T-helper 1 cell treated with Interleukin-12 subunit alpha and Interleukin-12 subunit beta and Interleukin-4 antibody, amounts not matched to agents 30 μg/mL and 1 μg/mL, for 36 hours (primary cell): ENCODE measurements at regions not wholly inside any gene's neighbourhood (a gene's known extent, or its start where the extent isn't known, plus 50 kb on each side); places are given as distances from the start of the nearest gene placed in this dataset.

Experiments used
- H3K27ac Mint-ChIP-seq: one replicate; pipeline ENCODE4 v1.8.0; 2021; ENCODE audit warnings: mild to moderate bottlenecking, mixed read lengths
- H3K27me3 Mint-ChIP-seq: one replicate; pipeline ENCODE4 v1.8.0; 2021; ENCODE audit warnings: low read depth, mixed read lengths
- H3K36me3 Mint-ChIP-seq: one replicate; pipeline ENCODE4 v1.8.0; 2021; ENCODE audit warnings: low read depth, mixed read lengths
- H3K4me1 Mint-ChIP-seq: one replicate; pipeline ENCODE4 v1.8.0; 2021; ENCODE audit warnings: low read depth, mixed read lengths
- H3K4me3 Mint-ChIP-seq: one replicate; pipeline ENCODE4 v1.8.0; 2021; ENCODE audit warnings: mild to moderate bottlenecking, moderate library complexity, mixed read lengths
- H3K9me3 Mint-ChIP-seq: one replicate; pipeline ENCODE4 v1.8.0; 2021; ENCODE audit warnings: mixed read lengths

- no peak overlapping the region for H3K4me3 Mint-ChIP-seq
- peaks cover 3% of the 10 kb centered on the region for H3K4me1 Mint-ChIP-seq
- no peak overlapping the region for H3K27ac Mint-ChIP-seq
- peaks cover 3% of the 10 kb centered on the region for H3K27me3 Mint-ChIP-seq
- H3K9me3 Mint-ChIP-seq: no peaks in the 10 kb centered on the region
- no peaks in the 10 kb centered on the region for H3K36me3 Mint-ChIP-seq
These were observed 99.6 kb upstream of the MBOAT2 start for GRCh38 chr2:9102861-9103662.

GRCh38 chr2:9101763-9102425 lies 98.4 kb upstream of the MBOAT2 start:
- Mint-ChIP-seq H3K36me3 (no peaks in the 10 kb centered on the region), H3K4me1 (peaks cover 3% of the 10 kb centered on the region), H3K9me3 (no peaks in the 10 kb centered on the region), H3K27ac (no peak overlapping the region), H3K4me3 (no peak overlapping the region), H3K27me3 (peaks cover 3% of the 10 kb centered on the region)

GRCh38 chr2:9100080-9100876 lies 96.8 kb upstream of the MBOAT2 start:
- H3K27me3 Mint-ChIP-seq: peaks cover 3% of the 10 kb centered on the region
- H3K36me3 Mint-ChIP-seq: no peaks in the 10 kb centered on the region
- no peak overlapping the region for H3K4me3 Mint-ChIP-seq
- H3K27ac Mint-ChIP-seq: no peak overlapping the region
- H3K9me3 Mint-ChIP-seq: no peaks in the 10 kb centered on the region
- peaks cover 3% of the 10 kb centered on the region for H3K4me1 Mint-ChIP-seq

DNA sequence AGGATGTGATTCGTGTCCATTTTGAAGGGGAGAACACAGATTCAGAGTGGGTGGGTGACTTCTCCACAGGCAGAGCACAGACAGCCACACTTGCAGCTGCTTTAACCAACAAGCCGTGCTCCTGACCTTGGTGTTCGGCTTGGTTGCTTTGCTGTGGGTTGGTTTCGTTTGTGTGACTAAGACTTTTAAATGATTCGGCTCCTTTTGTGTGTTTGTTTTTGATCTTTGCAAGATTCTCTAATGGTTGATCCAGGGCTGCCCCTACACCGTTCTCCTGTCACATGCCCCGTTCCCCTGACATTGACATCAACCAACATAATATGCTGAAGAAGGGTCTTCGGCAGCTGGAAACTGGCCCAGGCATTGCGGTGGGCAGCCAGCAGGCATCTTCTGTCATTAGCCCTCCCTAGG lies 95.9 kb upstream of the MBOAT2 start:
- Mint-ChIP-seq H3K9me3 (no peaks in the 10 kb centered on the region), H3K27me3 (no peaks in the 10 kb centered on the region), H3K4me1 (peaks cover 3% of the 10 kb centered on the region), H3K27ac (no peak overlapping the region), H3K4me3 (no peak overlapping the region), H3K36me3 (no peaks in the 10 kb centered on the region)

DNA sequence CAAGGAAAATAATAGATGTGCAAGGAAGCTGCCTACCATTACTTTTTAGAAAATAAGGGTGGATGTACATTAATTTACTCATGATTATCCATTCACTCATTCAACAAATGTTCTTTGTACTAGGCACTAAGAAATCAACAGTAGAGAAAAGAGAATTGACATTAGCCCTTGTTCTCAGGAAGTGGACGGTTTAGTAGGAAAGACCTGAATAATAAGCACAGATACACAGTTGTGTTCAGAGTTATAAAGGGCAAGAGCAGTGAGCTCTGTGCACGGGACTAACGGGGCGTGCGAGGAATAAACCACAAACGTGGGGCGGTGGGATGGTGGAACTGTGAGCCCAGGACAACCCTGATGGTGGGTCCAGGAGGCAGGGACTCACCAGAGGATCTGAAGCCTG lies 94.4 kb upstream of the MBOAT2 start:
- Mint-ChIP-seq H3K9me3 (no peaks in the 10 kb centered on the region), H3K27ac (no peak overlapping the region), H3K4me1 (peaks cover 3% of the 10 kb centered on the region), H3K4me3 (no peak overlapping the region), H3K36me3 (no peaks in the 10 kb centered on the region), H3K27me3 (peaks cover 4% of the 10 kb centered on the region)

GRCh38 chr2:9097239-9097638 lies 93.8 kb upstream of the MBOAT2 start:
- Mint-ChIP-seq H3K4me1 (peaks cover 3% of the 10 kb centered on the region), H3K9me3 (no peaks in the 10 kb centered on the region), H3K36me3 (no peaks in the 10 kb centered on the region), H3K4me3 (no peak overlapping the region), H3K27ac (no peak overlapping the region), H3K27me3 (peaks cover 9% of the 10 kb centered on the region)

DNA sequence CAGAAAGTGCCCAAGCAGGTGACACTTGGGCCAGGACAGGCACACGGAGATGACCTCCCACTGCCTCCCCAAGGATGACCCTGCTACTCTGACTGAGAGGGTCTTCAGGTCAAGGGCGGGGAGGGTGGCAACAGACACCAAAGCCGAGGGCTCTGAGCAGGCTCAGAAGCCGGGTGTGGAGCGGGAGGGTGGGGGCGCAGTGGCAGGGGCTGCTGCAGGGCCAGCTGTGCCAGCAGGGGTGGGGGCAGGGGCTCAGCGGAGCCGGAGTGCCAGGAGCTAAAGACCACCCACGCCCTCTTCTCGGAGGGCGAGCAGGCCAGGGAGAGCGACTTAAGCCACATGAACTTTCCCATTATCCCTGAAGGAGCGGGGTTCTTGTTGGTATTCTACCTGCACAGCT lies 93.3 kb upstream of the MBOAT2 start:
- Mint-ChIP-seq H3K27ac (no peak overlapping the region), H3K27me3 (peaks cover 12% of the 10 kb centered on the region), H3K36me3 (no peaks in the 10 kb centered on the region), H3K4me3 (no peak overlapping the region), H3K9me3 (no peaks in the 10 kb centered on the region), H3K4me1 (peaks cover 3% of the 10 kb centered on the region)

DNA sequence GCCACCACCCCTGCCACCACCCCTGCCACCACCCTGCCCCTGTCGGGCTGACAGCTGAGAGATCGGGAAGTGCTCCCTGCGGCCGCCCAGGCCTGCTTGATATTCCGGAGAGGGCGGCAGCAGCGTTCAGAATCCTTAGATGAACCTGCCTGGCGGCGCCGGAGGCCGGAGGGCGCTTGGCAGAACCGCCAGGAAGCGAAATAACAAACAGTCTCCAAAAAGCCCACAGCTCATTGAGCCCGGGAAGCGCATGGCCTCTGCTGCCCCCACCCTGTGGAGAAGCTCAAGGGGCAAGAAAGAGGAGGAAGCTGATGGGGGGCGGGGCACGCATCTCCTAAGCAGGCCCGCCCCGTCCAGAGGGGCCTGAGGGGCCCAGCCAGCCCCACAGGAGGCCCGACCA lies 92.2 kb upstream of the MBOAT2 start:
- Mint-ChIP-seq H3K27me3 (peaks cover 12% of the 10 kb centered on the region), H3K9me3 (no peaks in the 10 kb centered on the region), H3K27ac (no peak overlapping the region), H3K36me3 (no peaks in the 10 kb centered on the region), H3K4me1 (peaks cover 3% of the 10 kb centered on the region), H3K4me3 (no peak overlapping the region)

- Mint-ChIP-seq H3K4me1 (peaks cover 3% of the 10 kb centered on the region), H3K9me3 (no peaks in the 10 kb centered on the region), H3K27ac (no peak overlapping the region), H3K4me3 (no peak overlapping the region), H3K36me3 (no peaks in the 10 kb centered on the region), H3K27me3 (peaks cover 12% of the 10 kb centered on the region)
These were observed 91.7 kb upstream of the MBOAT2 start for GRCh38 chr2:9095226-9095625.

- H3K4me3 Mint-ChIP-seq: no peak overlapping the region
- H3K27ac Mint-ChIP-seq: no peak overlapping the region
- H3K4me1 Mint-ChIP-seq: no peaks in the 10 kb centered on the region
- no peaks in the 10 kb centered on the region for H3K36me3 Mint-ChIP-seq
- peaks cover 12% of the 10 kb centered on the region for H3K27me3 Mint-ChIP-seq
- no peaks in the 10 kb centered on the region for H3K9me3 Mint-ChIP-seq
These were observed 90.6 kb upstream of the MBOAT2 start for GRCh38 chr2:9094117-9094516.

GRCh38 chr2:9093324-9093723 lies 89.8 kb upstream of the MBOAT2 start:
- Mint-ChIP-seq H3K9me3 (no peaks in the 10 kb centered on the region), H3K4me3 (no peak overlapping the region), H3K4me1 (no peaks in the 10 kb centered on the region), H3K27me3 (peaks cover 12% of the 10 kb centered on the region), H3K36me3 (no peaks in the 10 kb centered on the region), H3K27ac (no peak overlapping the region)

DNA sequence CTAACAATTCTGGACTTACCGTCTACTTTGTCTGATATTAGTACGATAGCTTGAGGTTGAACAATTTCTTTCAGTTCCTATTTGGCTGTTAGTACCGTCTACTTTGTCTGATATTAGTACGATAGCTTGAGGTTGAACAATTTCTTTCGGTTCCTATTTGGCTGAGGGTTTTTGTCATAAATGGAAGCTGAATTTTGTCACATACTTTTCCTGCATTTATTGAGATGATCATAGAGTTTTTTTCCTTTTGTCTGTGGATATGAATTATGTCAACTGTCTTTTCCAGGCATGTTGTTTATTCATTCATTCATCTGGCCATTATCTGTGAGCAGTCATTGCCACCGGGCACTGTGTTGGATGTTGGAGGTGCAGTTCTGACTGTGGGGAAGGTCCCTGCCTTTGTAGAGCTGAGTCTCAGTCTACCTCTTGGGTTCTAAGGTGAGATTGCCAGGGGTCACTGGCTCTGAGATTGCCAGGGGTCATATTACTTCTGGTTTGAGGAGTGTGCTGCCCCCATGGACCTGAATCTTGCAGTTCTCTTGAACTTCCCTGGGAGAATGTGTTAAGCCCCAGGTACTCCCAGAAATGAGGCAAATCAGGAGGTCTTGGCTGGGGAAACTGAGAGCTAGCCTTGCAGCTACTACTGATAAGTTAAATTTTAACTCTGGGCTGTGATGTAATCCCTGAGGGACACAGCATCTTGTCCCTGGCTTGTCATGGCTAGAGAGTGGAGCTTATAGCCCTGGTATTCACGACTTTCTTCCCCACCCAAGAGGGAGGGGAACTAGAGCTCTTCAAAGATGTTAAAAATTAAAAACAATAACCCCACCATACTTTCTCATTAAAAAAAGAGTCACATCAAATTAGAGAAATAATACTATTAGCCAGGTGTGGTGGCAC lies 89.1 kb upstream of the MBOAT2 start:
- no peaks in the 10 kb centered on the region for H3K4me1 Mint-ChIP-seq
- no peaks in the 10 kb centered on the region for H3K36me3 Mint-ChIP-seq
- peaks cover 12% of the 10 kb centered on the region for H3K27me3 Mint-ChIP-seq
- no peaks in the 10 kb centered on the region for H3K9me3 Mint-ChIP-seq
- no peak overlapping the region for H3K4me3 Mint-ChIP-seq
- no peak overlapping the region for H3K27ac Mint-ChIP-seq

- H3K9me3 Mint-ChIP-seq: no peaks in the 10 kb centered on the region
- peaks cover 16% of the 10 kb centered on the region for H3K27me3 Mint-ChIP-seq
- no peaks in the 10 kb centered on the region for H3K4me1 Mint-ChIP-seq
These were observed 88.3 kb upstream of the MBOAT2 start for GRCh38 chr2:9091811-9092210.

DNA sequence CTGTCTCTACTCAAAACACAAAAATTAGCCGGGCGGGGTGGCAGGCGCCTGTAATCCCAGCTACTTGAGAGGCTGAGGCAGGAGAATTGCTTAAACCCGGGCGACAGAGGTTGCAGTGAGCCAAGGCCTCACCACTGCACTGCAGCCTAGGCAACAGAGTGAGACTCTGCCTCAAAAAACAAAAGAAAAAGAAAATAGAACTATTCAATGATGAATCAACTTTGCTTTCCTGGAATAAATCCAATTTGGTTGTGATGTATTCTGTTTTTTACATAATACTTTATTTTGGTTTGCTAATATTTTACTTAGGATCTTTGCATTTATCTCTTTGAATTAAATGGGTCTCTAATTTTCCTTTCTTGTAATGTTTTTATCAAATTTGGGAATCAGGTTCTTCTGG lies 86.3 kb upstream of the MBOAT2 start:
- H3K27ac Mint-ChIP-seq: no peak overlapping the region
- H3K36me3 Mint-ChIP-seq: no peaks in the 10 kb centered on the region
- no peaks in the 10 kb centered on the region for H3K9me3 Mint-ChIP-seq
- H3K27me3 Mint-ChIP-seq: peaks cover 16% of the 10 kb centered on the region
- H3K4me1 Mint-ChIP-seq: no peaks in the 10 kb centered on the region
- H3K4me3 Mint-ChIP-seq: no peak overlapping the region

More at GRCh38 chr2:9091811-9092210, 88.3 kb upstream of the MBOAT2 start:
- no peak overlapping the region for H3K4me3 Mint-ChIP-seq
- no peak overlapping the region for H3K27ac Mint-ChIP-seq
- no peaks in the 10 kb centered on the region for H3K36me3 Mint-ChIP-seq
